DND-41 (cell line): ENCODE measurements at regions not wholly inside any gene's neighbourhood (a gene's known extent, or its start where the extent isn't known, plus 50 kb on each side); places are given as distances from the start of the nearest gene placed in this dataset.

Source experiments
- EZH2 ChIP-seq: IDR thresholded peaks from 3 replicates; pipeline ENCODE4 v1.6.1; 2012; ENCODE audit warnings: borderline replicate concordance, low read depth, mild to moderate bottlenecking, moderate library complexity, low read length, inconsistent platforms; ENCODE audit not compliant: severe bottlenecking
- TF ChIP-seq, protein P1 (sequence below): IDR thresholded peaks from 2 replicates; pipeline ENCODE4 v1.5.1; 2012; ENCODE audit warnings: borderline replicate concordance, low read length, moderate library complexity, mild to moderate bottlenecking; ENCODE audit not compliant: poor library complexity, severe bottlenecking; ENCODE audit errors: extremely low read depth

GRCh38 chr11:128305588-128305987 lies 281.8 kb downstream of the ETS1 start:
- TF ChIP-seq, protein P1, sequence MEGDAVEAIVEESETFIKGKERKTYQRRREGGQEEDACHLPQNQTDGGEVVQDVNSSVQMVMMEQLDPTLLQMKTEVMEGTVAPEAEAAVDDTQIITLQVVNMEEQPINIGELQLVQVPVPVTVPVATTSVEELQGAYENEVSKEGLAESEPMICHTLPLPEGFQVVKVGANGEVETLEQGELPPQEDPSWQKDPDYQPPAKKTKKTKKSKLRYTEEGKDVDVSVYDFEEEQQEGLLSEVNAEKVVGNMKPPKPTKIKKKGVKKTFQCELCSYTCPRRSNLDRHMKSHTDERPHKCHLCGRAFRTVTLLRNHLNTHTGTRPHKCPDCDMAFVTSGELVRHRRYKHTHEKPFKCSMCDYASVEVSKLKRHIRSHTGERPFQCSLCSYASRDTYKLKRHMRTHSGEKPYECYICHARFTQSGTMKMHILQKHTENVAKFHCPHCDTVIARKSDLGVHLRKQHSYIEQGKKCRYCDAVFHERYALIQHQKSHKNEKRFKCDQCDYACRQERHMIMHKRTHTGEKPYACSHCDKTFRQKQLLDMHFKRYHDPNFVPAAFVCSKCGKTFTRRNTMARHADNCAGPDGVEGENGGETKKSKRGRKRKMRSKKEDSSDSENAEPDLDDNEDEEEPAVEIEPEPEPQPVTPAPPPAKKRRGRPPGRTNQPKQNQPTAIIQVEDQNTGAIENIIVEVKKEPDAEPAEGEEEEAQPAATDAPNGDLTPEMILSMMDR: no peak
- TF ChIP-seq EZH2: no peak
